ENCODE measurements at regions not wholly inside any gene's neighbourhood (a gene's known extent, or its start where the extent isn't known, plus 50 kb on each side); places are given as distances from the start of the nearest gene placed in this dataset.

DNA sequence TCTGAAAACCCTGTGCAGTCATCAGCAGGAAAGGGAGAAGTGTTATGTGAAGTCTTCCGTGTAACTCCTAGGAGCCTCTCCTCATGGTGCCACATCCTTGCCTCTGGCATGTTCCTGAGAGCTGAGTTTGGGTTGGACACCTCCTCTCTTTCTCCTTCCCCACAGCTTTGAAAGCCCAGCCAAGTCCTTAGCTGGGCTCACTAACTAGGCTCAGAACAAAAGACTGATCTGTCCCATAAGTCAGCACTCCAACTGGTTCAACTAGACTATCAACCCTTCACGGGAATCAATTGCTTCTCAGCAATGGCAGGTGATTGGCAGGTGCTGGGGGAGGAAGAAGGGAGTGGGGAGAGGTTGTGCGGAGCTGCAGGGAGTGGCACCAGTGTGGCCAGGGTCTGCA lies 509.9 kb upstream of the B3GAT1 start:
- no peak overlapping the region for H3K27ac ChIP-seq
- no peak overlapping the region for H3K4me3 ChIP-seq
- H3K4me1 ChIP-seq: no peaks in the 10 kb centered on the region
- DNase-seq: no peak
- H3K9me3 ChIP-seq: no peaks in the 10 kb centered on the region
- no peaks in the 10 kb centered on the region for H3K27me3 ChIP-seq
- TF ChIP-seq CTCF (IDR thresholded peaks at IDR 0.05): no peak
- H3K36me3 ChIP-seq: no peaks in the 10 kb centered on the region
- intact Hi-C loops (cut with DNase I; ENCODE audit: low total_unique reads): no loop called here

DNA sequence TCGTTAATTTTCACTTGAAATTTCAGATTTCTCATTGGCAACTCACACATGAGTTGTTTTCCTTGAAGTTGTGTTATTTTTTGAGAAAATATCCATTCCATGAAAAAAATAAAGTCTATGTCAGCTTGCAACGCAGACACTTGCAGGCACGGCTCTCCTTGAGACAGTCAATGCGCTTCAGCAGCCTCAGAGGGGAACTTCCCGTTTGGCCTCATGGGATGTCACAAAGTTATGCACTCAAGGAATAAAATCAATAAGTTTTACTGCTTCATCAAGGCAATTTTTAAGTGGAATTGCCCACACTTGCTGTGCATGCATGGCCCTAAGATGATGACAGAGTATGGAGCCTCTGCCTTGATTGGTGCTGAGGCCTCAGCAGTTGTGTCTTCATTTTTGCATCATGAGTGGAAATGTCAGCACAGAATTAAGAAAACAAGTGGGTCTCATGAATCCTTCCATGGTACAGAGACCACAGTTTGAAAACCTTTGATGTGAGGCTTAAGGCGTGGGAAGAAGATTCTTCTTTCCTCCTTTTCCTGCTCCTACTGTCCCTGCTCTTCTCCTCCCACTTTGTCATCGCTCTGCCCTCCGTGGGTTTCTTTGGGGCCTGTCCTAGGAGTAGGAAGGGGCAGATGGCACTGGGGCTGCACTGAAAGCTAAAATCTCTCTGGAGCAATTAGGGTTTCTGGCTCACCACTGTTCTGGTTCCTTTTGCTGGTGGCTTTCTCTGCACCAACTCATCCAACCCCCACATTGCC lies 509.0 kb upstream of the B3GAT1 start:
- H3K4me3 ChIP-seq: no peak overlapping the region
- no peaks in the 10 kb centered on the region for H3K4me1 ChIP-seq
- no peaks in the 10 kb centered on the region for H3K36me3 ChIP-seq
- no peaks in the 10 kb centered on the region for H3K27me3 ChIP-seq
- DNase-seq: no peak
- intact Hi-C loops (cut with DNase I; ENCODE audit: low total_unique reads): no loop called here
- H3K27ac ChIP-seq: no peak overlapping the region
- no peaks in the 10 kb centered on the region for H3K9me3 ChIP-seq
- TF ChIP-seq CTCF (IDR thresholded peaks at IDR 0.05): no peak
- no peak for TF ChIP-seq POLR2A (IDR thresholded peaks at IDR 0.05)

GRCh38 chr11:134916421-134917213 lies 504.6 kb upstream of the B3GAT1 start:
- H3K4me3 ChIP-seq: no peak overlapping the region
- H3K9me3 ChIP-seq: no peaks in the 10 kb centered on the region
- TF ChIP-seq POLR2A (IDR thresholded peaks at IDR 0.05): no peak
- TF ChIP-seq CTCF (IDR thresholded peaks at IDR 0.05): no peak
- H3K36me3 ChIP-seq: no peaks in the 10 kb centered on the region
- intact Hi-C loops (cut with DNase I; ENCODE audit: low total_unique reads): no loop called here
- H3K27ac ChIP-seq: no peak overlapping the region
- no peaks in the 10 kb centered on the region for H3K27me3 ChIP-seq
- DNase-seq: no peak
- H3K4me1 ChIP-seq: peaks cover 0 to 4% of the 10 kb centered on the region in 2 donors

DNA sequence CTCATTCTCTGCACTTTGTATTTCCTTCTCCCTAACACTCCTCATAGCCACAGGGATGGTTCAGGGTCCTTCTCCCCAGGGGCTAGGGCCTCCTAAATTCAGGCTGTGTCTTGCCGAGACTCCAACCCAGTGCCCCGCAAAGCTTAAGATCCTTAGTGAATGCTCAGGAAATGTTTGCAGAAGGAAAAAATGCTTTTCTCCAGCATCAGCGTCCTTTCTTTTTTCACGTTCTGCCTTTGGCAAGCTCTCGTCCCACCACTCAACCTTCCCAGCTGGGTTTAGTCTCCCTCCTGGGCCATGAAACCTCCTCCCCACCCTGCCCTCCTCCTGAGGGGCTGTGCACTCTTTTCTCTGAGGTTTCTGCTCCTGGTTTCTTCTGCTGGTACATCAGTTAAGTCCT lies 503.8 kb upstream of the B3GAT1 start:
- Histone ChIP-seq H3K27me3 (no peaks in the 10 kb centered on the region), H3K4me1 (peaks cover 0 to 4% of the 10 kb centered on the region in 2 donors), H3K4me3 (no peak overlapping the region), H3K9me3 (no peaks in the 10 kb centered on the region), H3K36me3 (no peaks in the 10 kb centered on the region), H3K27ac (no peak overlapping the region)
- TF ChIP-seq CTCF (IDR thresholded peaks at IDR 0.05) (no peak), POLR2A (IDR thresholded peaks at IDR 0.05) (no peak)
- no peak for DNase-seq
- intact Hi-C loops (cut with DNase I; ENCODE audit: low total_unique reads): no loop called here

DNA sequence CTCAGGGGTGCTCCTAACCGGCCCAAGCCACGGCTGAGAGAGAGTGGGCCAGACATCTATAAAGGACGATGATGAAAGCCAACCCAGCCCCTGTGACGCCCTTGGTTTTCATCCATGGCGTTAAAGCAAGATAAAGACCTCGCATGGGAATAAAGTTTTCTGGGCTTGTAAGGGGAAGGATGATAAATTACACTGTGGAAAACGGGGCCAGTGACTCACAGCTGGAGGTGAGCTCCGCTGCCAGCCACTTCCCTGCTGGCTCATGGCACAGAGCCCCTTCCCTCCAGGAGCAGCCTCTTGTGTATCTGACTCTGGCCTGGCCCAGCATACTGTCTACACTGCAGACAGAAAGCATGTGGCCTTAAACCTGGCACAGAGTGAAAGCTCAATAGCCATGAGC lies 503.2 kb upstream of the B3GAT1 start:
- no peak for TF ChIP-seq CTCF (IDR thresholded peaks at IDR 0.05)
- no peak for TF ChIP-seq POLR2A (IDR thresholded peaks at IDR 0.05)
- DNase-seq: peak; percentile 14 to 53
- Histone ChIP-seq H3K27ac (no peak overlapping the region), H3K4me1 (peaks cover 0 to 4% of the 10 kb centered on the region in 2 donors), H3K36me3 (no peaks in the 10 kb centered on the region), H3K4me3 (no peak overlapping the region), H3K9me3 (no peaks in the 10 kb centered on the region), H3K27me3 (no peaks in the 10 kb centered on the region)
- intact Hi-C loops (cut with DNase I; ENCODE audit: low total_unique reads): no loop called here

All from uterus (tissue), 3 donors.